HG02973 (cell line): ENCODE measurements at regions not wholly inside any gene's neighbourhood (a gene's known extent, or its start where the extent isn't known, plus 50 kb on each side); places are given as distances from the start of the nearest gene placed in this dataset.
"Not testable (repeated sequence)": the region's sequence is repeated elsewhere in the genome, so short reads cannot be mapped to it uniquely, and the experiment has no call there.

ENCODE experiments used
- ATAC-seq: cut with Tn5 transposase; IDR thresholded peaks from one replicate; pipeline ENCODE4 v1.9.1; 2021; ENCODE audit warnings: moderate library complexity; ENCODE audit not compliant: unreplicated experiment

GRCh38 chr17:62197156-62197555 is 132.1 kb upstream of the MED13 start:
- ATAC-seq, result not testable (repeated sequence)

- not testable (repeated sequence) for ATAC-seq
These were observed 131.5 kb upstream of the MED13 start for GRCh38 chr17:62196587-62196986.

GRCh38 chr17:62194401-62194800 is 129.3 kb upstream of the MED13 start:
- ATAC-seq, result no peak

GRCh38 chr17:62193249-62193648 is 128.2 kb upstream of the MED13 start:
- no peak for ATAC-seq

- no peak for ATAC-seq
These were observed 126.6 kb upstream of the MED13 start for GRCh38 chr17:62191390-62192361.

GRCh38 chr17:62189377-62189776 is 124.3 kb upstream of the MED13 start:
- ATAC-seq, result no peak

- no peak for ATAC-seq
These were observed 123.6 kb upstream of the MED13 start for GRCh38 chr17:62188713-62189112.

- no peak for ATAC-seq
These were observed 122.6 kb upstream of the MED13 start for GRCh38 chr17:62187681-62188080.

GRCh38 chr17:62186841-62187240 is 121.8 kb upstream of the MED13 start:
- no peak for ATAC-seq

GRCh38 chr17:62180772-62181171 is 115.7 kb upstream of the MED13 start:
- ATAC-seq, result no peak

- ATAC-seq, result no peak
These were observed 114.6 kb upstream of the MED13 start for GRCh38 chr17:62179525-62180161.

- no peak for ATAC-seq
These were observed 113.5 kb upstream of the MED13 start for GRCh38 chr17:62178579-62178978.

GRCh38 chr17:62172492-62173291 is 107.6 kb upstream of the MED13 start:
- ATAC-seq, result no peak

GRCh38 chr17:62167076-62167475 is 102.0 kb upstream of the MED13 start:
- ATAC-seq, result no peak

- ATAC-seq, result no peak
These were observed 100.0 kb upstream of the MED13 start for GRCh38 chr17:62164747-62165722.

- no peak for ATAC-seq
These were observed 98.8 kb upstream of the MED13 start for GRCh38 chr17:62163847-62164246.

GRCh38 chr17:62162898-62163297 is 97.8 kb upstream of the MED13 start:
- no peak for ATAC-seq

- no peak for ATAC-seq
These were observed 96.5 kb upstream of the MED13 start for GRCh38 chr17:62161405-62162148.

GRCh38 chr17:62160816-62161215 is 95.7 kb upstream of the MED13 start:
- ATAC-seq, result no peak
